ENCODE measurements at regions not wholly inside any gene's neighbourhood (a gene's known extent, or its start where the extent isn't known, plus 50 kb on each side); places are given as distances from the start of the nearest gene placed in this dataset.
A peak's percentile ranks its signal among the peaks of the same experiment; 100 is the strongest.

DNA sequence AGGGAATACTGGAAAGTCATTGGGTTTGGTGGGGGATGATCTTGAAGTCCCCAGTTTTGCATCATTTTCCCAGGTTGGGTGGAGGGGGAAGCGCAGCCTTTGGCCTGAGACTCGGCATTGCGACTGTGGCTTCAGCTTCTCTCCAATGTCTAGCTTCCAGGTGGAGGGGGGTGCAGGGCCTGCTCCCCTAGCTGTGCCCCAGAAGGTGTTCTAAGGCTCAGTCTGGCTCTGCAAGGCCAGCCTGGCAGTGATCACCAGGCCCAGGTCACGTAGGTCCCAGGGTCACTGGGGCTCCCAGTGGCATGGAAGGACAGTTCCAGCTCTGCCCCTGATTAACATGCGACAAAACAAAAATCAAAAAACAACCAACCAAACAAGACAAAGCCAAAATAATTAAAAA lies 56.9 kb upstream of the HAAO start:
- no peaks in the 10 kb centered on the region for H3K27me3 ChIP-seq
- no peak overlapping the region for H2AFZ ChIP-seq
- DNase-seq (ENCODE audit: low spot score), result no peak
- no peaks in the 10 kb centered on the region for H3K79me2 ChIP-seq
- no peak overlapping the region for H3K27ac ChIP-seq
- 100% methylated on average over 5 of the region's 5 CpGs for WGBS (ENCODE audit: low lambda C conversion rate, missing lambda C conversion rate)
- no peak for TF ChIP-seq EZH2phosphoT487 (IDR thresholded peaks at IDR 0.05; ENCODE audit: low read depth, severe bottlenecking, unreplicated experiment)
- no peak for TF ChIP-seq EZH2 (IDR thresholded peaks at IDR 0.05; ENCODE audit: borderline replicate concordance)
- no peak overlapping the region for H3K4me2 ChIP-seq
- H3K4me1 ChIP-seq (ENCODE audit: insufficient read depth), result peaks cover 17% of the 10 kb centered on the region
- H3K9me3 ChIP-seq (ENCODE audit: low read depth), result no peaks in the 10 kb centered on the region
- no peaks in the 10 kb centered on the region for H3K9me2 ChIP-seq (replicated peaks; ENCODE audit: insufficient read depth)
- no peaks in the 10 kb centered on the region for H4K20me1 ChIP-seq (ENCODE audit: insufficient read depth, poor library complexity, severe bottlenecking)
- H3K4me3 ChIP-seq, result no peak overlapping the region
- no peaks in the 10 kb centered on the region for H3K36me3 ChIP-seq (replicated peaks; ENCODE audit: insufficient read depth, low read depth)

GRCh38 chr2:42848726-42849290 lies 56.4 kb upstream of the HAAO start:
- Histone ChIP-seq H3K4me3 (no peak overlapping the region), H3K4me1 (ENCODE audit: insufficient read depth) (peaks cover 17% of the 10 kb centered on the region), H3K36me3 (replicated peaks; ENCODE audit: insufficient read depth, low read depth) (no peaks in the 10 kb centered on the region), H3K27me3 (no peaks in the 10 kb centered on the region), H3K9me3 (ENCODE audit: low read depth) (no peaks in the 10 kb centered on the region), H2AFZ (no peak overlapping the region), H3K9me2 (replicated peaks; ENCODE audit: insufficient read depth) (no peaks in the 10 kb centered on the region), H3K27ac (no peak overlapping the region), H4K20me1 (ENCODE audit: insufficient read depth, poor library complexity, severe bottlenecking) (no peaks in the 10 kb centered on the region), H3K79me2 (no peaks in the 10 kb centered on the region), H3K4me2 (no peak overlapping the region)
- no peak for DNase-seq (ENCODE audit: low spot score)
- TF ChIP-seq EZH2 (IDR thresholded peaks at IDR 0.05; ENCODE audit: borderline replicate concordance) (no peak), EZH2phosphoT487 (IDR thresholded peaks at IDR 0.05; ENCODE audit: low read depth, severe bottlenecking, unreplicated experiment) (no peak), CTCF (IDR thresholded peaks at IDR 0.05; ENCODE audit: poor library complexity) (no peak)
- 95% methylated on average over 10 of the region's 10 CpGs for WGBS (ENCODE audit: low lambda C conversion rate, missing lambda C conversion rate)

DNA sequence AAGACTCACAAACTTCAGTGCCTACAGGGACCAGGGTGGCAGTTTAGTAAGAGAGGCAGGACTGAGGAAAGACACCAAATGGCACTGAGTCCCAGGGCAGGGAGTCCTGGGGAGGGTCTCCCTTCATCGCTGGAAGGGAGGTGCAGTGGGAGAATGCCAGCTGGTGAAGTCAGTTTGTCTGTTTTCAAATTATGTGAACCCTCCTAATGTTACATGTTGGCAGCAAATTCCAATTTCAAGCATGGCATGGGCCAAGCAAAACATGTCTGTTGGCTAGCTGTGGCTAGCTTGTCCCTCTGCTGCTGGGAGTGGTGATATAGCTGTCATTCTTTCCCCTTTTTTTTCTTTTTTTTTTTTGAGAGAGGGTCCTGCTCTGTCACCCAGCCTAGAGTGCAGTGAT lies 55.9 kb upstream of the HAAO start:
- Histone ChIP-seq H3K27me3 (no peaks in the 10 kb centered on the region), H2AFZ (no peak overlapping the region), H3K27ac (no peak overlapping the region), H3K4me2 (no peak overlapping the region), H3K4me3 (no peak overlapping the region), H3K4me1 (ENCODE audit: insufficient read depth) (peaks cover 20% of the 10 kb centered on the region), H4K20me1 (ENCODE audit: insufficient read depth, poor library complexity, severe bottlenecking) (no peaks in the 10 kb centered on the region), H3K79me2 (no peaks in the 10 kb centered on the region), H3K9me2 (replicated peaks; ENCODE audit: insufficient read depth) (no peaks in the 10 kb centered on the region), H3K9me3 (ENCODE audit: low read depth) (no peaks in the 10 kb centered on the region), H3K36me3 (replicated peaks; ENCODE audit: insufficient read depth, low read depth) (no peaks in the 10 kb centered on the region)
- no peak for TF ChIP-seq CTCF (IDR thresholded peaks at IDR 0.05; ENCODE audit: poor library complexity)
- no peak for TF ChIP-seq EZH2 (IDR thresholded peaks at IDR 0.05; ENCODE audit: borderline replicate concordance)
- TF ChIP-seq EZH2phosphoT487 (IDR thresholded peaks at IDR 0.05; ENCODE audit: low read depth, severe bottlenecking, unreplicated experiment), result no peak
- 94% methylated on average over 1 of the region's 1 CpG for WGBS (ENCODE audit: low lambda C conversion rate, missing lambda C conversion rate)
- no peak for DNase-seq (ENCODE audit: low spot score)

DNA sequence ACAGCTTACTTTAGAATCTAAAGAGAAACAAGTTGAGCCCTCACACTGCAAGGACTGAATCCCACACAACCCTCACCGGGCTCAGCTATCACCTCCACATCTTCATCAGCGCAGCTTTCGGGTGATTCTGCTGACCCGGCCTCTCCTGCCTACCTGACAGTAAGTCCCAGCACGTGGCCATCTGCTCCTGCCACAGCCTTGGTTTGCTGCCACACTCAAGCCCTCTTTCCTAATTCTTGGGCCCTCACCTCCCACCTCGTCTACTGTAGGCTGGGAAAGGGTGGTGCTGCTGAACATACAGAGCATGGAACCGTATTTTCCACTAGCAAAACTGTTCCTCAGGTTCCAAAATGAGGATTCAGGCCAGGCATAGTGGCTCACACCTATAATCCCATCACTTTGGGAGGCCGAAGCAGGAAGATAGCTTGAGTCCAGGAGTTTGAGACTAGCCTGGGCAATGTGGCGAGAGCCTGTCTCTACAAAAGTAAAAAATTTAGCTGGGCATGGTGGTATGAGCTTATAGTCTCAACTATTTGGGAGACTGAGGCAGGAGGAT lies 55.3 kb upstream of the HAAO start:
- TF ChIP-seq EZH2 (IDR thresholded peaks at IDR 0.05; ENCODE audit: borderline replicate concordance), result no peak
- no peak for TF ChIP-seq EZH2phosphoT487 (IDR thresholded peaks at IDR 0.05; ENCODE audit: low read depth, severe bottlenecking, unreplicated experiment)
- TF ChIP-seq CTCF (IDR thresholded peaks at IDR 0.05; ENCODE audit: poor library complexity), result no peak
- Histone ChIP-seq H3K9me2 (replicated peaks; ENCODE audit: insufficient read depth) (no peaks in the 10 kb centered on the region), H3K27ac (peak overlapping the region; percentile 93), H4K20me1 (ENCODE audit: insufficient read depth, poor library complexity, severe bottlenecking) (no peaks in the 10 kb centered on the region), H3K4me1 (ENCODE audit: insufficient read depth) (peaks cover 21% of the 10 kb centered on the region), H3K9me3 (ENCODE audit: low read depth) (no peaks in the 10 kb centered on the region), H3K4me3 (no peak overlapping the region), H3K36me3 (replicated peaks; ENCODE audit: insufficient read depth, low read depth) (no peaks in the 10 kb centered on the region), H3K27me3 (no peaks in the 10 kb centered on the region), H3K79me2 (no peaks in the 10 kb centered on the region), H2AFZ (no peak overlapping the region), H3K4me2 (no peak overlapping the region)
- whole genome bisulfite sequencing (ENCODE audit: low lambda C conversion rate, missing lambda C conversion rate), result 93% methylated on average over 9 of the region's 9 CpGs
- no peak for DNase-seq (ENCODE audit: low spot score)
